ENCODE measurements at regions not wholly inside any gene's neighbourhood (a gene's known extent, or its start where the extent isn't known, plus 50 kb on each side); places are given as distances from the start of the nearest gene placed in this dataset.

GRCh38 chr2:129863350-129863749, 116.1 kb upstream of the RAB6C start:
- DNase-seq, result no peak

GRCh38 chr2:129864719-129865118, 114.7 kb upstream of the RAB6C start:
- no peak for DNase-seq

- no peak for DNase-seq
Observed at GRCh38 chr2:129865976-129866375, 113.5 kb upstream of the RAB6C start.

- no peak for DNase-seq
Observed at GRCh38 chr2:129866391-129866790, 113.1 kb upstream of the RAB6C start.

GRCh38 chr2:129868151-129868550, 111.3 kb upstream of the RAB6C start:
- DNase-seq, result no peak

- DNase-seq, result no peak
Observed at GRCh38 chr2:129870685-129871241, 108.7 kb upstream of the RAB6C start.

GRCh38 chr2:129872446-129872845, 107.0 kb upstream of the RAB6C start:
- no peak for DNase-seq

GRCh38 chr2:129876541-129876940, 102.9 kb upstream of the RAB6C start:
- DNase-seq, result no peak

- peak; percentile 96 for DNase-seq
Observed at GRCh38 chr2:129877289-129877741, 102.2 kb upstream of the RAB6C start.

- peak; percentile 78 for DNase-seq
Observed at GRCh38 chr2:129877795-129878775, 101.4 kb upstream of the RAB6C start.

GRCh38 chr2:129879614-129880180, 99.8 kb upstream of the RAB6C start:
- DNase-seq, result no peak

- DNase-seq, result no peak
Observed at GRCh38 chr2:129880309-129880708, 99.2 kb upstream of the RAB6C start.

- no peak for DNase-seq
Observed at GRCh38 chr2:129880971-129881370, 98.5 kb upstream of the RAB6C start.

- no peak for DNase-seq
Observed at GRCh38 chr2:129881786-129882396, 97.6 kb upstream of the RAB6C start.

- DNase-seq, result no peak
Observed at GRCh38 chr2:129882476-129882875, 97.0 kb upstream of the RAB6C start.

- DNase-seq, result no peak
Observed at GRCh38 chr2:129883121-129883520, 96.3 kb upstream of the RAB6C start.

- DNase-seq, result no peak
Observed at GRCh38 chr2:129884221-129884786, 95.2 kb upstream of the RAB6C start.

GRCh38 chr2:129885735-129886134, 93.7 kb upstream of the RAB6C start:
- no peak for DNase-seq

- no peak for DNase-seq
Observed at GRCh38 chr2:129887688-129888266, 91.7 kb upstream of the RAB6C start.

- no peak for DNase-seq
Observed at GRCh38 chr2:129888461-129888860, 91.0 kb upstream of the RAB6C start.

GRCh38 chr2:129888896-129889295, 90.6 kb upstream of the RAB6C start:
- DNase-seq, result no peak
